Hepatocyte (in vitro differentiated cells): ENCODE measurements at regions not wholly inside any gene's neighbourhood (a gene's known extent, or its start where the extent isn't known, plus 50 kb on each side); places are given as distances from the start of the nearest gene placed in this dataset.

Experiments
- CTCF ChIP-seq: fragments of 200-600 bp; sonication (generic); IDR thresholded peaks from 2 replicates; pipeline ENCODE4 v1.5.1; 2016; ENCODE audit warnings: antibody characterized with exemption, mild to moderate bottlenecking; ENCODE audit not compliant: poor library complexity
- EZH2 ChIP-seq: fragments of 200-600 bp; sonication (generic); IDR thresholded peaks from 2 replicates; pipeline ENCODE4 v1.6.1; 2016; ENCODE audit warnings: antibody characterized with exemption, mild to moderate bottlenecking, borderline replicate concordance
- EZH2phosphoT487 ChIP-seq: fragments of 200-600 bp; sonication (generic); IDR thresholded peaks from one replicate; pipeline ENCODE4 v1.6.1; 2018; ENCODE audit warnings: antibody characterized with exemption, mild to moderate bottlenecking, low read depth, moderate library complexity; ENCODE audit not compliant: unreplicated experiment, severe bottlenecking

DNA sequence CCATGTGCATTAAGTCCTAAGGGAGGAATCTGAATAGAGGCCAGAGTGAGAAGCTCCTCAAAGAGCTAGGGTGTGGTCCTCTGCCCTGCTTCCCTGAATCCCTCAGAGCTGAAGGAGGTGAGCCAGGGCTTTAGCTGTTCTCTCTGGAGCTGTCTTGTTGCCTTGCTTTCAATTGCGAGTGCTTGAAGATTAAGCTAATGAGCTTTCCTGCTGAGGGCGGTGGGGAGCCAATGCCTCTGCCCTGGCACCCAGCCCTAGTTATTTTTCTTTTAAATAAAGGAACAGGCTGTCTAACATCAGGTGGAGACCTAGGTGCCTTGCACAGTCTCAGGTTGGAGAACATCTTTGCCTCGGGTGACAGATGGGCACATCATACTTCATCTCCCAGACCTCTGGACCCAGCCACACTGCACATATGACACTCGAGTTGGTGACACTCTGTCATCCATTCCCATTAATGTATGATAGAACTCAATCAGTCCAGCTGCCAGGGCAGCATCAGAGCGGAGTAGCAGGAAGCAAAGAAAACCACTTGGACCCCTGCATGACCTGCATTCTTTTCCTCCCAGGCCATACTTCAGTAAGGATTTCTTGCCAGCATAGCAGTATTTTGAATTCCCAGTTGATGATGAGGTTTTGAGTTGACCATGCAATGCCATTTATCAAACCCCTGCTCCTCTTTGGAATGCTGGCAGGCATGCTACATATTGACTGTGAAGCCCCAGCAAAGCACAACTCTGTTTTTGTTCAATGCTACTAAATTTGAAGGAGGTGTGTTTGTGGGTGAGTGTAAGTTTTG, 292.7 kb downstream of the RNF144A start:
- TF ChIP-seq EZH2 = no peak
- no peak for TF ChIP-seq CTCF
- TF ChIP-seq EZH2phosphoT487 = no peak
